ENCODE measurements at regions not wholly inside any gene's neighbourhood (a gene's known extent, or its start where the extent isn't known, plus 50 kb on each side); places are given as distances from the start of the nearest gene placed in this dataset.

DNA sequence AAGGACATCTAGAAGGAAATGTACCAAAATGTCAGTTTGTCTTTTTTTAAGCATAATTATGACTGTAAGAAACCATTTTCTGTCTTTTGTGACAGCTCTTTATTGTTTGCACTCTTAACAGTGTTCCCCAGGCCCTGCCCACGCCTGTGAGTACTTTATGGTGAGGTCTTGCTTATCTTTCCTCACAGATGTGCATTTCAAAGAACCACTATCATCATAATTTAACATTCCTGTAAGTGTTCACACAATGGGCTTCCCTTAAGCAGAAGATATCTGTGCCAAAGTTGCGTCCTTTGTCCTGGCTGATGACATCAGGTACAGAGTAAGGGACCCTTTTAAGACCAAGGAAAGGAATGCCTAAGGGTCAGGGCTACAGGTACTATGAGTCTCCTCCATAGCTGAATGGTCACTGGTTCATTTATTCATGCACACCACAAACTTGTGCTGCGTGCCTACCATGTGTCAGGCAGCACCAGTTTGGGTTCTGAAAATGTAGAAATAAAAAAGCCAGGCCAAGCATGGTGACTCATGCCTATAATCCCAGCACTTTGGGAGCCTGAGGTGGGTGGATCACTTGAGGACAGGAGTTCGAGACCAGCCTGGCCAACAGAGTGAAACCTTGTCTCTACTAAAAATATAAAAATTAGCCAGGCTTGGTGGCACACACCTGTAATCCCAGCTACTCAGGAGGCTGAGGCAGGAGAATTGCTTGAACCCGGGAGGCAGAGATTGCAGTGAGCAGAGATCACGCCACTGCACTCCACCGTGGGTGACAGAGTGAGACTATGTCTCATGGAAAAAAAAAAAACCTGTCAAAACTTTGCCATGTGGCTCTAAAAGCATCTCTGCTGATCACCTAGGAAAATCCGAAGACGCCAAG lies 55.4 kb upstream of the NLK start:
- no peaks in the 10 kb centered on the region for H3K9me3 Mint-ChIP-seq (ENCODE audit: insufficient read depth)
- no peak overlapping the region for H3K27ac Mint-ChIP-seq
- ATAC-seq (no peak), DNase-seq (no peak)
- H3K4me3 Mint-ChIP-seq = no peak overlapping the region
- no peaks in the 10 kb centered on the region for H3K4me1 Mint-ChIP-seq (ENCODE audit: low read depth)
- peaks cover 22% of the 10 kb centered on the region for H3K27me3 Mint-ChIP-seq (ENCODE audit: low read depth)
- ChIA-PET POLR2A (no interaction called here), CTCF (no interaction called here)
- no peaks in the 10 kb centered on the region for H3K36me3 Mint-ChIP-seq (ENCODE audit: low read depth)

DNA sequence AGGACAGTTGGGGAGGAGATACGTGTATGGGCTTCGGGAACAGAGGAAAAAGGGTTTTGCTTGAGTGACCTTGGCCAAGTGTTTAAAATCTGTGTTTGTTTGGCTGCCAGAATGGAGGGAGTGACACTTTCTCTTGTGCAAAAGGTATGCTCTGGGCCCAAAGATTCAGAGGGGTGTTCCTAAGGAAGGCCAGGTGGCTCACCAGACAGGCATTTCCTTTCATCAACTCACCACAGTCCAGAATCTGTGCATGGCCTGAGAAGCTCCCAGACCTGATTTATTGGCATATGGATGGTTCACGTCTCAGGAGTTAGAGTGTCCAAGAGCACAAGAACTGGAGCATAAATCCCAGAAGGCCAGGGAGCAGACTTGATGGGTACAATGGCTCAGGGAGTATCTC lies 53.4 kb upstream of the NLK start:
- CTCF ChIA-PET = no interaction called here
- H3K27me3 Mint-ChIP-seq (ENCODE audit: low read depth) = peaks cover 22% of the 10 kb centered on the region
- no peak overlapping the region for H3K27ac Mint-ChIP-seq
- DNase-seq (no peak), ATAC-seq (no peak)
- no peak overlapping the region for H3K4me3 Mint-ChIP-seq
- H3K4me1 Mint-ChIP-seq (ENCODE audit: low read depth) = no peaks in the 10 kb centered on the region
- no peaks in the 10 kb centered on the region for H3K9me3 Mint-ChIP-seq (ENCODE audit: insufficient read depth)
- H3K36me3 Mint-ChIP-seq (ENCODE audit: low read depth) = no peaks in the 10 kb centered on the region
- POLR2A ChIA-PET = no interaction called here

DNA sequence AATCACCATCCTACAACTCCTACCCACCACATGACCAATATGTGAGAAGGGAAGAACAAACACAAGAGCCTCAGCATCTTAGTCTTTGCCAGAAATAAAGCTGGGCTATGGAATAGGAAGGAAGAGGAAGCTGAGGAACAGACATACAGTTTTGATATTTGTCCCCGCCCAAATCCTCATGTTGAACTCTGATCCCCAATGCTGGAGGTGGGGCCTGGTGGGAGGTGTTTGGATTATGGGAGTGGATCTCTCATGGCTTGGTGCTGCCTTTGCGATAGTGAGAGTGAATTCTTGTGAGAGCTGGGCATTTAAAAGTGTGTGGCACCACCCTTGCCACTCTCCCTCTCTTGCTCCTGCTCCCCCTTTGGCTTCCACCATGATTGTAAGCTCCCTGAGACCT lies 52.4 kb upstream of the NLK start:
- POLR2A ChIA-PET = no interaction called here
- CTCF ChIA-PET = no interaction called here

DNA sequence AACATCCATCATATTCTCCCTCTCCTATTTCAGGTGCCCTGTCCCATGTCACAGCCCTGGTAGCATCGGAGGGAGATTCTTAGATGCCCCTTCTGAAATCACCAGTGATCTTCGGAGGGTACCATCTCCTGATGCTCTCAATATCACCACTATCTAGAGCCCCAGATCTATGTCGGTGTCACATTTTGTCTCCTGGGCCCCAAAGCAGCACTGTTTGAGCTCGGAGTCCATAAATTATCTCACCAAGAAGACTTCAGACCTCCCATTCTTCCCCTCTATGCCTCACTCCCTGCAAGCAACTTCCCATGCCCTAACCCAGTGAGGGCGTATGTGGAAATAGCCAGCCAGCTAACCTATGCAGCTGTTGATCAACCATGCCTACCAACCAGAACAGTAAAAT lies 51.5 kb upstream of the NLK start:
- ChIA-PET CTCF (no interaction called here), POLR2A (no interaction called here)
- H3K4me3 Mint-ChIP-seq = no peak overlapping the region
- no peak overlapping the region for H3K27ac Mint-ChIP-seq
- no peak for ATAC-seq
- no peaks in the 10 kb centered on the region for H3K4me1 Mint-ChIP-seq (ENCODE audit: low read depth)
- peaks cover 22% of the 10 kb centered on the region for H3K27me3 Mint-ChIP-seq (ENCODE audit: low read depth)
- H3K9me3 Mint-ChIP-seq (ENCODE audit: insufficient read depth) = no peaks in the 10 kb centered on the region
- H3K36me3 Mint-ChIP-seq (ENCODE audit: low read depth) = no peaks in the 10 kb centered on the region
- DNase-seq = no peak

More for the DNA sequence above, 52.4 kb upstream of the NLK start:
- Mint-ChIP-seq H3K27me3 (ENCODE audit: low read depth) (peaks cover 22% of the 10 kb centered on the region), H3K9me3 (ENCODE audit: insufficient read depth) (no peaks in the 10 kb centered on the region), H3K36me3 (ENCODE audit: low read depth) (no peaks in the 10 kb centered on the region), H3K4me3 (no peak overlapping the region), H3K27ac (no peak overlapping the region), H3K4me1 (ENCODE audit: low read depth) (no peaks in the 10 kb centered on the region)
- no peak for DNase-seq
- no peak for ATAC-seq

DNA sequence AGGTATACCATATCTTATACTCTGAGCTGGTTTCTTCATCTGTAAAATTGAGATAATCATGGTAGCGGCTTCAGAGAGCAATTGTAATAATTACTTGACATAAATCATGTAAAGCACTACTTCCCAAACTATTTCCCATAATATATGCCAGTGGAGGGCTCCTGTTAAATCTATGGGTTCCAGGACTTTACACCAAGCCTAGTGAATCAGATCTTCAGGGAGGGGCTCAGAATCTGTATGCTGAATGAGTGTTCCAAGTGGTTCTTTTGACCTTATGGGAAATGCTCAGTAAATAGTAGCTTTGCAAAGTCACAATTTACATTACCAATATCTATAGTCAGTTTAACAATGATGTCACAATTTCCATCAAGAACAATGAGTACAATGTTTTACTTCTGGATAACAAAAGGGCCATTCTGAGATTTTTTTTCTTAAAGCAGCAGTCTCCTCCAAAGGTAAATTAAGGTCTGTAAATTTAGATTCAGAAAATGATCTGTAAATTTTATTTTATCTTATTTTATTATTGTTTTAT lies 50.9 kb upstream of the NLK start:
- H3K36me3 Mint-ChIP-seq (ENCODE audit: low read depth) = no peaks in the 10 kb centered on the region
- H3K27me3 Mint-ChIP-seq (ENCODE audit: low read depth) = peaks cover 20% of the 10 kb centered on the region
- POLR2A ChIA-PET = no interaction called here
- CTCF ChIA-PET = no interaction called here
- H3K4me1 Mint-ChIP-seq (ENCODE audit: low read depth) = no peaks in the 10 kb centered on the region
- no peaks in the 10 kb centered on the region for H3K9me3 Mint-ChIP-seq (ENCODE audit: insufficient read depth)
- no peak overlapping the region for H3K27ac Mint-ChIP-seq
- DNase-seq (no peak), ATAC-seq (no peak)
- H3K4me3 Mint-ChIP-seq = no peak overlapping the region
